ENCODE measurements at regions not wholly inside any gene's neighbourhood (a gene's known extent, or its start where the extent isn't known, plus 50 kb on each side); places are given as distances from the start of the nearest gene placed in this dataset.

DNA sequence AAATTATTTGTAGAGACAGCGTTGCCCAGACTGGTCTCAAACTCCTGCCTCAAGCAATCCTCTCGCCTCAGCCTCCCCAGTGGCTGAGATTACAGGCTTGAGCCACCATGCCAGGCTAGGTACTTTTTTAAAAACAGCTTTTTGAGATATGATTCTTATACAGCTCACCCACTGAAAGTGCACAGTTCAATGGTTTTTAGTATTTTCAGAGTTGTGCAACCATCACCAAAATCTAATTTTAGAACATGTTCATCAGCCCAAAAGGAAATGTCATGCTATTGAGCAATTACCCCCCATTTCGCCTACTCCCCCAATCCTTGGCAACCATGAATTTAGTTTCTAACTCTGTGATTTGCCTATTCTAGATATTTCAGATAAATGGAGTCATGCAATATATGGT lies 73.7 kb downstream of the EVX1 start:
- TF ChIP-seq EZH2 (IDR thresholded peaks at IDR 0.05; ENCODE audit: borderline replicate concordance, low read depth, low read length, severe bottlenecking): no peak
- TF ChIP-seq, protein P1, sequence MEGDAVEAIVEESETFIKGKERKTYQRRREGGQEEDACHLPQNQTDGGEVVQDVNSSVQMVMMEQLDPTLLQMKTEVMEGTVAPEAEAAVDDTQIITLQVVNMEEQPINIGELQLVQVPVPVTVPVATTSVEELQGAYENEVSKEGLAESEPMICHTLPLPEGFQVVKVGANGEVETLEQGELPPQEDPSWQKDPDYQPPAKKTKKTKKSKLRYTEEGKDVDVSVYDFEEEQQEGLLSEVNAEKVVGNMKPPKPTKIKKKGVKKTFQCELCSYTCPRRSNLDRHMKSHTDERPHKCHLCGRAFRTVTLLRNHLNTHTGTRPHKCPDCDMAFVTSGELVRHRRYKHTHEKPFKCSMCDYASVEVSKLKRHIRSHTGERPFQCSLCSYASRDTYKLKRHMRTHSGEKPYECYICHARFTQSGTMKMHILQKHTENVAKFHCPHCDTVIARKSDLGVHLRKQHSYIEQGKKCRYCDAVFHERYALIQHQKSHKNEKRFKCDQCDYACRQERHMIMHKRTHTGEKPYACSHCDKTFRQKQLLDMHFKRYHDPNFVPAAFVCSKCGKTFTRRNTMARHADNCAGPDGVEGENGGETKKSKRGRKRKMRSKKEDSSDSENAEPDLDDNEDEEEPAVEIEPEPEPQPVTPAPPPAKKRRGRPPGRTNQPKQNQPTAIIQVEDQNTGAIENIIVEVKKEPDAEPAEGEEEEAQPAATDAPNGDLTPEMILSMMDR (IDR thresholded peaks at IDR 0.05; ENCODE audit: extremely low read depth in 1 of 2, insufficient read depth in 1 of 2, low read depth in 1 of 2, low read length in 2 of 2): no peak
- TF ChIP-seq POLR2AphosphoS5 (IDR thresholded peaks at IDR 0.05; ENCODE audit: insufficient read depth, low read depth, low read length): no peak
- no peak for TF ChIP-seq POLR2A (IDR thresholded peaks at IDR 0.05; ENCODE audit: low read depth, low read length)
- TF ChIP-seq, protein P2, sequence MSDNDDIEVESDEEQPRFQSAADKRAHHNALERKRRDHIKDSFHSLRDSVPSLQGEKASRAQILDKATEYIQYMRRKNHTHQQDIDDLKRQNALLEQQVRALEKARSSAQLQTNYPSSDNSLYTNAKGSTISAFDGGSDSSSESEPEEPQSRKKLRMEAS (IDR thresholded peaks at IDR 0.05; ENCODE audit: insufficient read depth, insufficient read length): no peak
- no peak for TF ChIP-seq MYC (IDR thresholded peaks at IDR 0.05; ENCODE audit: low read depth, low read length)
